Keratinocyte (primary cell): ENCODE measurements at regions not wholly inside any gene's neighbourhood (a gene's known extent, or its start where the extent isn't known, plus 50 kb on each side); places are given as distances from the start of the nearest gene placed in this dataset.

Source experiments
- EZH2 ChIP-seq: IDR thresholded peaks from one replicate; pipeline ENCODE4 v1.6.1; 2012; ENCODE audit warnings: inconsistent platforms, mild to moderate bottlenecking, low read length, moderate library complexity
- TF ChIP-seq, protein P1 (sequence below), 3 experiments: IDR thresholded peaks in 1 of 3; conservative IDR thresholded peaks in 1 of 3; optimal IDR thresholded peaks in 1 of 3; 2 replicates in 2 of 3; 3 replicates in 1 of 3; pipeline versions ENCODE3 to v1.5.1; 2011; ENCODE audit warnings: low read length in 3 of 3, mild to moderate bottlenecking in 3 of 3, moderate library complexity in 2 of 3, control low read depth in 1 of 3, inconsistent platforms in 1 of 3; ENCODE audit not compliant: insufficient read depth in 2 of 3; ENCODE audit errors: extremely low read depth in 1 of 3

DNA sequence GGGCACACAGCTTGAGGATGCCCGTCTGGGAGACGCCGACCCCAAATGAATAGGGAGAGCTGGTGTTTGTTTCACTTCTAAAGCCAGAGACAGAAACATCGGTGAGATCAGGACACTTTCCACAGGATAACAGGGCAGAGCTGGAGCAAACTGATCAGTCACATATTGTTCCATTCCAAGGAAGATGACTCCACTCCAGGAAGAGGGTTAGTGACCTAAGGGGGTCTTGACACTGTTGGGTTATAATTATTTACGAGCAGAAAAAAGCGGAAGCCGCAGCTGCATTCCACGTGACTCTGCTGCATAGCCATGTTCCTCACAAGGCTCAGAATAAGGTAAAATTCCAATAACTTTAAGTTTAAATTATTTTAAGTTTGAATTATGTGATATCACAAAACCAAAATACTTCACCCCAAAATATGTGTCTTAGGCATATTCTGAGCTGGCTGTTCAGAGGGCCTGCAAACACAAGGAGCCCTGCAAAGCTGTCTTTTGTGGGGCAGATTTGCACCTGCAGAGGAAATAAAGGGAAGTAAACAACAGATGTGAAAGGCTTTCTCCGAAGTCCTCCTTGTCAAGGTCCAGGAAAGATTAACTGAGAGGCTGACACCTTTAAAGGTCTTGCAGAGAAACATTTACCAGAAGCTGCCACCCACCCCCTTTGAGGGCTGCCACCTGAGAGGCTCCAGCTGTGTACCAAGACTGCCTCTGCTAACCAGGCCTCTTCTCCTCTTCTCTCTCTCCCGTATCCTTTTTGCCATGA lies 819.2 kb downstream of the UQCRFS1 start:
- TF ChIP-seq, protein P1, sequence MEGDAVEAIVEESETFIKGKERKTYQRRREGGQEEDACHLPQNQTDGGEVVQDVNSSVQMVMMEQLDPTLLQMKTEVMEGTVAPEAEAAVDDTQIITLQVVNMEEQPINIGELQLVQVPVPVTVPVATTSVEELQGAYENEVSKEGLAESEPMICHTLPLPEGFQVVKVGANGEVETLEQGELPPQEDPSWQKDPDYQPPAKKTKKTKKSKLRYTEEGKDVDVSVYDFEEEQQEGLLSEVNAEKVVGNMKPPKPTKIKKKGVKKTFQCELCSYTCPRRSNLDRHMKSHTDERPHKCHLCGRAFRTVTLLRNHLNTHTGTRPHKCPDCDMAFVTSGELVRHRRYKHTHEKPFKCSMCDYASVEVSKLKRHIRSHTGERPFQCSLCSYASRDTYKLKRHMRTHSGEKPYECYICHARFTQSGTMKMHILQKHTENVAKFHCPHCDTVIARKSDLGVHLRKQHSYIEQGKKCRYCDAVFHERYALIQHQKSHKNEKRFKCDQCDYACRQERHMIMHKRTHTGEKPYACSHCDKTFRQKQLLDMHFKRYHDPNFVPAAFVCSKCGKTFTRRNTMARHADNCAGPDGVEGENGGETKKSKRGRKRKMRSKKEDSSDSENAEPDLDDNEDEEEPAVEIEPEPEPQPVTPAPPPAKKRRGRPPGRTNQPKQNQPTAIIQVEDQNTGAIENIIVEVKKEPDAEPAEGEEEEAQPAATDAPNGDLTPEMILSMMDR (optimal IDR thresholded peaks at IDR 0.05 in 1 of 3, IDR thresholded peaks at IDR 0.05 in 1 of 3, conservative IDR thresholded peaks at IDR 0.05 in 1 of 3; ENCODE audit: extremely low read depth in 1 of 3, insufficient read depth in 2 of 3, low read length in 3 of 3) = no peak
- no peak for TF ChIP-seq EZH2
